Heart left ventricle (tissue), 16 donors: ENCODE measurements at regions not wholly inside any gene's neighbourhood (a gene's known extent, or its start where the extent isn't known, plus 50 kb on each side); places are given as distances from the start of the nearest gene placed in this dataset.

Source experiments
- ATAC-seq, 4 donors: fragments of 200-7000 bp; cut with Tn5 transposase; one replicate each; pipeline ENCODE4 v1.9.1; 2020 to 2022; ENCODE audit warnings: moderate library complexity in 4 of 4, mild to moderate bottlenecking in 3 of 4, moderate number of reproducible peaks in 1 of 4
- DNase-seq, 5 donors: peaks; one replicate each; pipeline ENCODE4 v3.0.0-alpha.2; 2020
- H3K27ac ChIP-seq, 12 donors: fragments of 200-600 bp; sonication (generic) in 4 of 12; one replicate each; pipeline versions ENCODE4 v1.5.0 to v1.8.0; 2016 to 2022; ENCODE audit warnings: mild to moderate bottlenecking in 2 of 12
- H3K27me3 ChIP-seq, 9 donors: fragments of 200-600 bp; sonication (generic) in 2 of 9; one replicate each; pipeline versions ENCODE4 v1.5.1 to v1.8.0; 2016 to 2022; ENCODE audit warnings: mild to moderate bottlenecking in 3 of 9
- H3K36me3 ChIP-seq, 9 donors: fragments of 200-600 bp; sonication (generic) in 2 of 9; one replicate each; pipeline versions ENCODE4 v1.5.0 to v1.8.0; 2018 to 2022; ENCODE audit warnings: mild to moderate bottlenecking in 2 of 9
- H3K4me1 ChIP-seq, 12 donors: fragments of 200-600 bp; sonication (generic) in 4 of 12; one replicate each; pipeline versions ENCODE4 v1.5.0 to v1.8.0; 2016 to 2022; ENCODE audit warnings: mild to moderate bottlenecking in 3 of 12
- H3K4me3 ChIP-seq, 12 donors: fragments of 200-600 bp; sonication (generic) in 4 of 12; one replicate each; pipeline versions ENCODE4 v1.5.0 to v1.8.0; 2017 to 2022; ENCODE audit warnings: mild to moderate bottlenecking in 9 of 12, moderate library complexity in 4 of 12
- H3K9me3 ChIP-seq, 12 donors: fragments of 200-600 bp; sonication (generic) in 4 of 12; one replicate each; pipeline versions ENCODE4 v1.5.0 to v1.8.0; 2016 to 2022; ENCODE audit warnings: mild to moderate bottlenecking in 1 of 12
- POLR2A ChIP-seq, 2 donors: fragments of 450-650 bp; IDR thresholded peaks; one replicate each; pipeline ENCODE4 v1.6.1; 2017; ENCODE audit warnings: antibody characterized with exemption in 2 of 2, mild to moderate bottlenecking in 2 of 2, moderate library complexity in 2 of 2
- WGBS, 4 donors: extraction: QIAGEN DNeasy Blood & Tissue Kit in 2 of 4; methylation state at CpG; one replicate each; pipeline versions ENCODE4 v1.1.5 to v1.1.7; 2013 to 2018; 5-methylcytosine and 5-hydroxymethylcytosine counted together
- intact Hi-C, 10 donors: fragments of 100-400 bp; cut with DNase I; formaldehyde crosslinking; loops; one replicate each; pipeline versions ENCODE4 v1.11.1 to v1.14.2; 2022
- TF ChIP-seq, protein P1 (sequence below), 12 donors: fragments of 200-600 bp; sonication (generic) in 4 of 12; IDR thresholded peaks; one replicate each; pipeline versions ENCODE4 v1.5.0 to v1.8.0; 2018 to 2022; ENCODE audit warnings: antibody characterized with exemption in 12 of 12, mild to moderate bottlenecking in 5 of 12
- donor health status: ischemic (EF 13 %, LVEDD 7.1; RV severe dilation, severe dysfunction).
- donor health status: healthy with polysubstance abuse.
- donor health status: DM: no; HTN: yes; CAD: no.
- donor health status: DM: no; HTN: no; CAD: no.
- donor health status: ischemic (EF 25% LVEDD 6.9; RV normal size, moderate dysfunction).
- donor health status: ischemic (EF 25% LVEDD 5.7; RV mildly dilated, moderate dysfunction).
- donor health status: healthy.
- donor health status: DM: yes; HTN: yes; CAD: no.
- donor health status: ischemic (EF 35%, LVEDD 5.7; RV mildly dilated, moderate dysfunction).
- donor health status: nonischemic (EF 11% LVEDD 7.7; RV severe dilation, severe dysfunction).
- donor health status: DM: yes; HTN: yes; CAD: no.
- donor health status: PGD.
- donor health status: ischemic (EF 29% LVEDD 5.4; RV normal size, mild dysfunction).
- donor health status: nonischemic (EF 23%, LVEDD 6.1; RV moderate dilation, normal function).

DNA sequence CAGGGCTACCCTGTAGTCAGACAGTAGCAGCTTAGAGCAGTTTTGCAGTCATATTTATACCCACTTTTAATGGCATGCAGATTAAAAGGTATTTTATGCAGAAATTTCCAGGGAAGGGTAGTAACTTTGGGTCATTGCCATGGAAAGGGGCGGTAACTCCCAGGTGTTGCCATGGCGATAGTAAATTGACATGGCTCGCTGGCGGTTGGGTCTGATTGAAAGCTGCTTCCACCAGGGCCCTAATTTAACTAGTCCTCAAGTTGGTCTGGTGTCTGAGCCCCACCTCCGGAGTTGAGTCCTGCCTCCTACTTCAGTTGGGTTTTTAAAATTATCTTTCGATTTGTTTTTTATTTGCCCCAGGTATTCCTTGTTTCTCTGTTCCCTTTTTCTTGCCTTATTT lies 70.1 kb downstream of the NAA11 start:
- ATAC-seq, result no peak
- WGBS, 4 donors, result 81 to 85% (median 83%) methylated on average over 6 of the region's 6 CpGs

DNA sequence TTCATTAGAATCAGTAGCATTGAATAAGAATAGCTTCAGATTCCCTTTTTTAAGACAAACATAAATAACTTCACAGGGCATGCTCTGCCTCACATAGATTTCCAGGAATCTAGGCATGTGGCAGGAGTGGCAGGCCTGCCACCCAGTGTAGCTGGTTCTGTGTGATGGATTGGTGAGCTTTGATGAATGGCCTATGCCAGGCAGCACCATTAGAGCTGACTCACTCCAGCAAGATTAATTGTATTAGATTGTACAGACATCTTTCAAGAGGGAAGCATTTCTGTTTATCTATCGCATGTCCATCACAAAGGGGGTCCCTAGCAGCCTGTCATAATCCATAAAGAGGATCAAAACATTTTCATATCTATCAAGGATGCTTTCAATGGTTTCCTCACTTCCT lies 71.9 kb downstream of the NAA11 start:
- Histone ChIP-seq H3K4me3 (no peak overlapping the region), H3K36me3 (no peaks in the 10 kb centered on the region), H3K4me1 (no peaks in the 10 kb centered on the region), H3K27me3 (no peaks in the 10 kb centered on the region), H3K27ac (no peak overlapping the region), H3K9me3 (no peaks in the 10 kb centered on the region)
- 89 to 95% (median 91%) methylated on average over 1 of the region's 1 CpG for WGBS, 4 donors
- no peak for TF ChIP-seq POLR2A (IDR thresholded peaks at IDR 0.05)
- TF ChIP-seq, protein P1, sequence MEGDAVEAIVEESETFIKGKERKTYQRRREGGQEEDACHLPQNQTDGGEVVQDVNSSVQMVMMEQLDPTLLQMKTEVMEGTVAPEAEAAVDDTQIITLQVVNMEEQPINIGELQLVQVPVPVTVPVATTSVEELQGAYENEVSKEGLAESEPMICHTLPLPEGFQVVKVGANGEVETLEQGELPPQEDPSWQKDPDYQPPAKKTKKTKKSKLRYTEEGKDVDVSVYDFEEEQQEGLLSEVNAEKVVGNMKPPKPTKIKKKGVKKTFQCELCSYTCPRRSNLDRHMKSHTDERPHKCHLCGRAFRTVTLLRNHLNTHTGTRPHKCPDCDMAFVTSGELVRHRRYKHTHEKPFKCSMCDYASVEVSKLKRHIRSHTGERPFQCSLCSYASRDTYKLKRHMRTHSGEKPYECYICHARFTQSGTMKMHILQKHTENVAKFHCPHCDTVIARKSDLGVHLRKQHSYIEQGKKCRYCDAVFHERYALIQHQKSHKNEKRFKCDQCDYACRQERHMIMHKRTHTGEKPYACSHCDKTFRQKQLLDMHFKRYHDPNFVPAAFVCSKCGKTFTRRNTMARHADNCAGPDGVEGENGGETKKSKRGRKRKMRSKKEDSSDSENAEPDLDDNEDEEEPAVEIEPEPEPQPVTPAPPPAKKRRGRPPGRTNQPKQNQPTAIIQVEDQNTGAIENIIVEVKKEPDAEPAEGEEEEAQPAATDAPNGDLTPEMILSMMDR (IDR thresholded peaks at IDR 0.05), result no peak
- ATAC-seq (no peak), DNase-seq (no peak)
- intact Hi-C loops, result no loop called here

More for the DNA sequence above, 70.1 kb downstream of the NAA11 start:
- Histone ChIP-seq H3K27me3 (no peaks in the 10 kb centered on the region), H3K9me3 (no peaks in the 10 kb centered on the region), H3K36me3 (no peaks in the 10 kb centered on the region), H3K4me1 (no peaks in the 10 kb centered on the region), H3K27ac (no peak overlapping the region), H3K4me3 (no peak overlapping the region)
- DNase-seq, result no peak
- intact Hi-C loops, result no loop called here
- TF ChIP-seq, protein P1 (IDR thresholded peaks at IDR 0.05), result no peak
- TF ChIP-seq POLR2A (IDR thresholded peaks at IDR 0.05), result no peak

DNA sequence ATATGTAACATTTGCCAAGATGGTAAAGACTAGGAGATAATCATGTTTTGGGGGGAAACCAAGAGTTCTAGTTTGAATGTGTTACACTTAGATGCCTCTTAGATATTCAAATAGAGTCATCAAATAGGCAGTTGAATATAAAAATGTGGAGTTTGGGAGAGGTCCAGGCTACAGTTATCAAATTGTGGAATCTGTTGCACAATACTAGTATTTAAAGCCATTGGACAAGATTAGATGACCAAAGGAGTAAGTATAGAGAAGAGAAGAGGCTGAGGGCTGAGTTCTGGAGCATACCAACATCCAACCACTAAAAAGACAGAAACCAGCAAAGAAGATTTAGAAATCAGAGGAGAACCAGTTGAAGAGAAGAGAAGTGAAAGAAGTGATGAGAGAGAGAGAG lies 72.7 kb downstream of the NAA11 start:
- Histone ChIP-seq H3K4me1 (no peaks in the 10 kb centered on the region), H3K27me3 (no peaks in the 10 kb centered on the region), H3K36me3 (no peaks in the 10 kb centered on the region), H3K27ac (no peak overlapping the region), H3K9me3 (no peaks in the 10 kb centered on the region), H3K4me3 (no peak overlapping the region)
- DNase-seq, result no peak
- no peak for ATAC-seq
- no peak for TF ChIP-seq POLR2A (IDR thresholded peaks at IDR 0.05)
- TF ChIP-seq, protein P1 (IDR thresholded peaks at IDR 0.05), result no peak
- intact Hi-C loops, result no loop called here

DNA sequence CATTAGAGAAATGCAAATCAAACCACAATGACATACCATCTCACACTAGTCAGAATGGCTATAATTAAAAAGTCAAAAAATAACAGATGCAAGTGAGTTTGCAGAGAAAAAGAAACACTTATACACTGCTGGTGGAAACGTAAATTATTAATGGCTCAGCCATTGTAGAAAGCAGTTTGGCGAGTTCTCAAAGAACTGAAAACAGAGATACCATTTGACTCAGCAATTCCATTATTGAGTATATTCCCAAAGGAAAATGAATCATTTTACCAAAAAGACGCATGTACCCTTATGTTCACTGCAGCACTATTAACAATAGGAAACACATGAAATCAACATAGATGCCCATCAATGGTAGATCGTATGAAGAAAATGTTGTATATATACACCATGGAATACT lies 75.0 kb downstream of the NAA11 start:
- no peaks in the 10 kb centered on the region for H3K4me1 ChIP-seq
- H3K9me3 ChIP-seq, result no peaks in the 10 kb centered on the region
- DNase-seq (no peak), ATAC-seq (no peak)
- no peaks in the 10 kb centered on the region for H3K27me3 ChIP-seq
- H3K4me3 ChIP-seq, result no peak overlapping the region
- H3K36me3 ChIP-seq, result no peaks in the 10 kb centered on the region
- intact Hi-C loops, result no loop called here
- no peak for TF ChIP-seq POLR2A (IDR thresholded peaks at IDR 0.05)
- TF ChIP-seq, protein P1 (IDR thresholded peaks at IDR 0.05), result no peak
- 79 to 89% (median 87%) methylated on average over 4 of the region's 4 CpGs for WGBS, 4 donors
- H3K27ac ChIP-seq, result no peak overlapping the region
